Aorta (tissue), 5 donors: ENCODE measurements at regions not wholly inside any gene's neighbourhood (a gene's known extent, or its start where the extent isn't known, plus 50 kb on each side); places are given as distances from the start of the nearest gene placed in this dataset.
A peak's percentile ranks its signal among the peaks of the same experiment; 100 is the strongest.

ENCODE experiments used
- ATAC-seq: fragments of 200-7000 bp; cut with Tn5 transposase; one replicate; pipeline ENCODE4 v1.9.1; 2022; ENCODE audit warnings: moderate library complexity; ENCODE audit not compliant: low FRiP score
- DNase-seq, 2 donors: peaks; one replicate each; pipeline ENCODE4 v3.0.0-alpha.2; 2020
- H3K27ac ChIP-seq, 2 donors: one replicate each; pipeline ENCODE4 v1.5.1; 2013; ENCODE audit warnings: low read length in 2 of 2, mild to moderate bottlenecking in 2 of 2, moderate library complexity in 2 of 2, control low read depth in 1 of 2, inconsistent platforms in 1 of 2, low read depth in 1 of 2
- H3K27me3 ChIP-seq, 2 donors: one replicate each; pipeline ENCODE4 v1.6.1; 2013; ENCODE audit warnings: control low read depth in 1 of 2, low read length in 1 of 2, mild to moderate bottlenecking in 1 of 2, moderate library complexity in 1 of 2; ENCODE audit not compliant: insufficient read depth in 2 of 2, control insufficient read depth in 1 of 2
- H3K36me3 ChIP-seq, 2 donors: one replicate each; pipeline ENCODE4 v1.6.1; 2013; ENCODE audit warnings: control low read depth in 1 of 2, low read length in 1 of 2, mild to moderate bottlenecking in 1 of 2; ENCODE audit not compliant: insufficient read depth in 2 of 2, control insufficient read depth in 1 of 2
- H3K4me1 ChIP-seq, 2 donors: one replicate each; pipeline ENCODE4 v1.6.1; 2013; ENCODE audit warnings: low read length in 2 of 2, control low read depth in 1 of 2, mild to moderate bottlenecking in 1 of 2, moderate library complexity in 1 of 2; ENCODE audit not compliant: insufficient read depth in 2 of 2, control insufficient read depth in 1 of 2
- H3K4me3 ChIP-seq, 2 donors: one replicate each; pipeline ENCODE4 v1.5.1; 2013; ENCODE audit warnings: low read length in 2 of 2, control low read depth in 1 of 2, mild to moderate bottlenecking in 1 of 2
- H3K9me3 ChIP-seq: one replicate; pipeline ENCODE4 v1.6.1; 2013; ENCODE audit warnings: mild to moderate bottlenecking, low read length; ENCODE audit not compliant: control insufficient read depth
- WGBS, 2 donors: extraction: QIAGEN DNeasy Blood & Tissue Kit; methylation state at CpG; one replicate each; pipeline ENCODE4 v1.1.7; 2013; 5-methylcytosine and 5-hydroxymethylcytosine counted together
- intact Hi-C, 2 donors: fragments of 100-400 bp; cut with DNase I; formaldehyde crosslinking; loops; one replicate each; pipeline versions ENCODE4 v1.14.2 to v1.15.0; 2022
- donor health status: healthy with polysubstance abuse.
- donor health status: Bipolar disorder and iron deficiency.
- donor health status: DM: no; HTN: no; CAD: no.
- donor health status: DM: no; HTN: no; CAD: no.
- donor health status: DM: yes; HTN: yes; CAD: no.

DNA sequence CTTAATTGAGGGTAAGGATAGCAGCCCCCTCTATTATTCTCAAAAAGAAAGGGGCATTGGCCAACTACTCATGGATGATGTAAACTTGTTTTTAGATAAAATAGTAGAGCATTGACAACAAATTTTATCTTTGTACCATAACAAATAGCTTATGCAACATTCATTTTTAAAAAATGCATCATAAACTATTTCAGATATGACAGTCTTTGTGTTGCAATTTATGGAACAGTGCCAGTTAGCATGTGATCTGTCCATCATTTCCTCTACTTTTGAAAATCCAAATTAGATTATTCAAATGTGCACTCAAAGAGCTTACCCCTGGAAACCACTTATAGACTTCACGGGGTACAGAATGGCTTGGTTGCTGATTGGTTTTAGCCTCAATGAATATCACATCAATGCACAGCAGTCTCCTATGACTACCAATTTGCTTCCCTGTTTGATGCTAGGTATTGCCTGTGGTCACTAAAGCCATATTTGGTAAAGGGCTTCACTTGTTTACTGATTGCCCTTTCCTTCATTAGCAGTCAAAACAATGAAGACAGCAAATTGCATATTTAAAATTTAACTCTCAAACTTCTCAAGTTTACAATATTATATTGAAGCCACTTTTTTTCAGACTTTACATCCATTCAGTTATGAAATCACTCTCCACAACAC lies 274.9 kb upstream of the MGAT4C start:
- ATAC-seq (no peak), DNase-seq (no peak)
- no peaks in the 10 kb centered on the region for H3K27me3 ChIP-seq
- WGBS, 2 donors: 86 to 91% methylated on average over 1 of the region's 1 CpG
- no peak overlapping the region for H3K27ac ChIP-seq
- intact Hi-C loops: no loop called here
- no peaks in the 10 kb centered on the region for H3K36me3 ChIP-seq
- H3K4me1 ChIP-seq: no peaks in the 10 kb centered on the region
- no peaks in the 10 kb centered on the region for H3K9me3 ChIP-seq
- no peak overlapping the region for H3K4me3 ChIP-seq

GRCh38 chr12:86526060-86526595 lies 269.9 kb upstream of the MGAT4C start:
- DNase-seq (peak in 1 of 2 donors; percentile 59), ATAC-seq (no peak)
- no peaks in the 10 kb centered on the region for H3K9me3 ChIP-seq
- no peaks in the 10 kb centered on the region for H3K36me3 ChIP-seq
- intact Hi-C loops: no loop called here
- H3K4me3 ChIP-seq: no peak overlapping the region
- H3K27ac ChIP-seq: no peak overlapping the region
- H3K4me1 ChIP-seq: no peaks in the 10 kb centered on the region
- H3K27me3 ChIP-seq: no peaks in the 10 kb centered on the region
- 92 to 94% methylated on average over 4 of the region's 4 CpGs for WGBS, 2 donors

- ATAC-seq (no peak), DNase-seq (no peak)
- intact Hi-C loops: no loop called here
- H3K4me3 ChIP-seq: no peak overlapping the region
- no peaks in the 10 kb centered on the region for H3K9me3 ChIP-seq
- no peaks in the 10 kb centered on the region for H3K36me3 ChIP-seq
- H3K4me1 ChIP-seq: no peaks in the 10 kb centered on the region
- no peak overlapping the region for H3K27ac ChIP-seq
- no peaks in the 10 kb centered on the region for H3K27me3 ChIP-seq
- 93 to 94% methylated on average over 3 of the region's 3 CpGs for WGBS, 2 donors
These were observed 267.7 kb upstream of the MGAT4C start for GRCh38 chr12:86523844-86524243.

GRCh38 chr12:86521870-86522269 lies 265.7 kb upstream of the MGAT4C start:
- DNase-seq (no peak), ATAC-seq (no peak)
- H3K27me3 ChIP-seq: no peaks in the 10 kb centered on the region
- WGBS, 2 donors: 86 to 94% methylated on average over 1 of the region's 1 CpG
- no peak overlapping the region for H3K4me3 ChIP-seq
- intact Hi-C loops: no loop called here
- no peaks in the 10 kb centered on the region for H3K9me3 ChIP-seq
- H3K4me1 ChIP-seq: no peaks in the 10 kb centered on the region
- H3K27ac ChIP-seq: no peak overlapping the region
- H3K36me3 ChIP-seq: no peaks in the 10 kb centered on the region

GRCh38 chr12:86513226-86513625 lies 257.0 kb upstream of the MGAT4C start:
- 51 to 69% methylated on average over 2 of the region's 2 CpGs for WGBS, 2 donors
- Histone ChIP-seq H3K9me3 (no peaks in the 10 kb centered on the region), H3K4me3 (no peak overlapping the region), H3K27me3 (no peaks in the 10 kb centered on the region), H3K27ac (no peak overlapping the region), H3K4me1 (no peaks in the 10 kb centered on the region), H3K36me3 (no peaks in the 10 kb centered on the region)
- ATAC-seq (no peak), DNase-seq (no peak)
- intact Hi-C loops: no loop called here

DNA sequence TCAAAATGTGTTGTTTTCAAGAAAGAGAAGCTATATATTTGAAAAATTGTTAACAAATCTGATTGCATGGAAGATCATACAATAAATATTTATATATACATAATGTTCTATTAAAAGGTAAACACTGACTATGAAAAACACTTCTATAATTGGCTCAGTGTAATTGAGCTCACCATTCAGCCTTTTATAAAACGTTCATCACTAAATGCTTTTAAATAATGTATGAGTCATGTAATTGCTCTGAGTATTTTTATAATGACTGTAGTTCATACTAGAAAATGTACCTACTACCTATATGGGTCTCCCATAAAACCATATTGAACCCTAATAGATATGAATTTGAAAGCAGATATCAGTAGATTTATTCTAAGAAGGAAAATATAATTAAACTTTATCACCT lies 240.4 kb upstream of the MGAT4C start:
- H3K4me3 ChIP-seq: no peak overlapping the region
- no peak for ATAC-seq
- no peak overlapping the region for H3K27ac ChIP-seq
- no peaks in the 10 kb centered on the region for H3K4me1 ChIP-seq
- no peak for DNase-seq
- no peaks in the 10 kb centered on the region for H3K27me3 ChIP-seq
- intact Hi-C loops: no loop called here
- no peaks in the 10 kb centered on the region for H3K36me3 ChIP-seq
- H3K9me3 ChIP-seq: no peaks in the 10 kb centered on the region
- WGBS, 2 donors: 12% methylated on average over 1 of the region's 1 CpG

GRCh38 chr12:86484473-86484872 lies 228.3 kb upstream of the MGAT4C start:
- H3K4me1 ChIP-seq: no peaks in the 10 kb centered on the region
- no peaks in the 10 kb centered on the region for H3K27me3 ChIP-seq
- H3K36me3 ChIP-seq: no peaks in the 10 kb centered on the region
- no peak overlapping the region for H3K27ac ChIP-seq
- intact Hi-C loops: no loop called here
- ATAC-seq (no peak), DNase-seq (no peak)
- WGBS, 2 donors: 93 to 97% methylated on average over 4 of the region's 4 CpGs
- H3K9me3 ChIP-seq: no peaks in the 10 kb centered on the region
- no peak overlapping the region for H3K4me3 ChIP-seq

DNA sequence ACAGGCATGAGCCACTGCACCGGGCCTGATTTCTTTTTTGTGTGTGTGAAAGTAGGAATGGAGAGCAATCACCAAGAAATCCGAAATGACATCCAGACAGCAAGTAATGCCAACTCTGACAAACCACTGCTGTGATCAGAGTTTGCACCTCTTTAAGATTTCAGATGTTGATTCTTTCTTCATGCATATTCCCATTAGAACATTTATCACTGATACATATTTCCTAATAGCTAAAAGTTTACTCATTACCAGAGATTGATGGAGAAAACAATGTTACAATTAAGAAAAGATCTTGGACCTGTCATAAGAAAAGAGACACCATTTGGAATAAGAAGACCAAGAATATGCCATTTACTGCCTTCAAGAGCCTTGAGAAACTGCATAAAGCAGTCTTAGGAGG lies 217.0 kb upstream of the MGAT4C start:
- Histone ChIP-seq H3K4me3 (no peak overlapping the region), H3K27me3 (no peaks in the 10 kb centered on the region), H3K36me3 (no peaks in the 10 kb centered on the region), H3K9me3 (no peaks in the 10 kb centered on the region), H3K4me1 (no peaks in the 10 kb centered on the region), H3K27ac (no peak overlapping the region)
- WGBS, 2 donors: 72 to 87% methylated on average over 2 of the region's 2 CpGs
- intact Hi-C loops: no loop called here
- DNase-seq (no peak), ATAC-seq (no peak)

- intact Hi-C loops: no loop called here
- no peaks in the 10 kb centered on the region for H3K9me3 ChIP-seq
- H3K27ac ChIP-seq: no peak overlapping the region
- no peaks in the 10 kb centered on the region for H3K27me3 ChIP-seq
- DNase-seq (no peak), ATAC-seq (no peak)
- 50 to 75% methylated on average over 2 of the region's 2 CpGs for WGBS, 2 donors
- no peaks in the 10 kb centered on the region for H3K36me3 ChIP-seq
- H3K4me1 ChIP-seq: no peaks in the 10 kb centered on the region
- H3K4me3 ChIP-seq: no peak overlapping the region
These were observed 200.6 kb upstream of the MGAT4C start for GRCh38 chr12:86456776-86457175.
